ENCODE measurements at regions not wholly inside any gene's neighbourhood (a gene's known extent, or its start where the extent isn't known, plus 50 kb on each side); places are given as distances from the start of the nearest gene placed in this dataset.

GRCh38 chr4:71288875-71289274 is 49.9 kb upstream of the SLC4A4 start:
- DNase-seq, result no peak
